Gastrocnemius medialis (tissue), 4 donors: ENCODE measurements at regions not wholly inside any gene's neighbourhood (a gene's known extent, or its start where the extent isn't known, plus 50 kb on each side); places are given as distances from the start of the nearest gene placed in this dataset.

Experiments used
- ATAC-seq, 2 donors: fragments of 150-250 bp; one replicate each; pipeline ENCODE4 v1.9.1; 2016
- DNase-seq, 2 donors: peaks; one replicate each; pipeline ENCODE4 v3.0.0-alpha.2; 2019
- H3K27ac ChIP-seq, 4 donors: fragments of 200-600 bp; sonication (generic); 1 replicate in 1 of 4; 2 replicates in 3 of 4; pipeline ENCODE4 v1.5.1; 2016 to 2018; ENCODE audit warnings: mild to moderate bottlenecking in 2 of 4, moderate library complexity in 1 of 4
- H3K27me3 ChIP-seq, 3 donors: fragments of 200-600 bp; sonication (generic) in 2 of 3; 1 replicate in 1 of 3; 2 replicates in 2 of 3; pipeline versions ENCODE4 v1.5.1 to v1.6.0; 2016 to 2019; ENCODE audit warnings: mild to moderate bottlenecking in 1 of 3, moderate library complexity in 1 of 3
- H3K36me3 ChIP-seq, 2 donors: fragments of 200-600 bp; sonication (generic) in 1 of 2; one replicate each; pipeline ENCODE4 v1.5.1; 2017 to 2018
- H3K4me1 ChIP-seq, 2 donors: fragments of 200-600 bp; sonication (generic) in 1 of 2; one replicate each; pipeline ENCODE4 v1.5.1; 2016 to 2017; ENCODE audit warnings: mild to moderate bottlenecking in 2 of 2
- H3K4me3 ChIP-seq, 4 donors: fragments of 200-600 bp; sonication (generic) in 3 of 4; 1 replicate in 1 of 4; 2 replicates in 3 of 4; pipeline ENCODE4 v1.5.1; 2016 to 2019; ENCODE audit warnings: mild to moderate bottlenecking in 2 of 4
- H3K9me3 ChIP-seq, 3 donors: fragments of 200-600 bp; sonication (generic) in 2 of 3; 1 replicate in 1 of 3; 2 replicates in 2 of 3; pipeline ENCODE4 v1.5.1; 2016 to 2019
- POLR2A ChIP-seq, 2 donors: fragments of 450-650 bp; IDR thresholded peaks; one replicate each; pipeline ENCODE4 v1.6.1; 2017; ENCODE audit warnings: antibody characterized with exemption in 2 of 2, mild to moderate bottlenecking in 2 of 2, moderate library complexity in 2 of 2
- in situ Hi-C, 4 donors: fragments of 200-750 bp; cut with MboI; loops; one replicate each; pipeline versions ENCODE4 v1.15.0 to v1.8.0; 2017; ENCODE audit warnings: low sequenced_read_pairs in 4 of 4
- intact Hi-C: fragments of 100-400 bp; cut with DNase I; formaldehyde crosslinking; loops from one replicate; pipeline ENCODE4 v1.15.1; 2023; ENCODE audit warnings: low total_unique reads
- TF ChIP-seq, protein P1 (sequence below), 5 experiments: fragments of 450-650 bp in 3 of 5; fragments of 200-600 bp in 2 of 5; sonication (generic) in 2 of 5; IDR thresholded peaks in 4 of 5; conservative IDR thresholded peaks in 1 of 5; 1 replicate in 4 of 5; 2 replicates in 1 of 5; pipeline ENCODE4 v1.5.1; 2016 to 2019; ENCODE audit warnings: antibody characterized with exemption in 5 of 5, mild to moderate bottlenecking in 3 of 5, moderate library complexity in 3 of 5

DNA sequence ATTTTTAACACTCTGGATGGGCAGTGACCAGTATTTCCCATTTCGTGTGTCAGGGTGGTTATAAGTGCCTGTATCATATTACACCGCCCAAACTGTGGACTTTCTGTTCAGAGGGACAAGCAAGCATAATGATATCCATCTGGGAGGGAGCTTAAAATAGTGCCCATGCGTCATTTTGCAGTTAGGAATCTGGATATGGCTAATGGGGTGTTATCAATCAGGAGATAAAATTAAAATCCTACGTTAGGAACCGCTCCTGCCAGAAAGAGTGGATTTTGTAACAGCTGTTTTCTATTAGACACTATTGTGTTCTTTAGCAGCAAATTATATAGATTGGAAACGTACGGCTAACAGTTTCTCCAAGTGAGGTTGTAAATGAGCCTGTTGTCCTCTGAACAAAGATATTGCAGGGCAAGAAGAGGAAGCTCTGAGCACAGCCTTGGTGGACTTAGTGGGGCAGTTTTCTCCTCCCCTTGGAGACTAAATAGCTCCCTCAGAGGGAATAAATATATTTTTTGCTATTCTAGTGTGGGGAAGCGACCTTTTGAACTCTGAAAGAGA is 160.4 kb downstream of the SPATA31D1 start:
- no peak for ATAC-seq
- Histone ChIP-seq H3K27ac (no peak overlapping the region), H3K36me3 (no peaks in the 10 kb centered on the region), H3K4me3 (no peak overlapping the region), H3K27me3 (no peaks in the 10 kb centered on the region), H3K4me1 (no peaks in the 10 kb centered on the region), H3K9me3 (no peaks in the 10 kb centered on the region)
- in situ Hi-C loops (no loop called here), intact Hi-C loops (no loop called here)
- DNase-seq: no peak
- TF ChIP-seq, protein P1, sequence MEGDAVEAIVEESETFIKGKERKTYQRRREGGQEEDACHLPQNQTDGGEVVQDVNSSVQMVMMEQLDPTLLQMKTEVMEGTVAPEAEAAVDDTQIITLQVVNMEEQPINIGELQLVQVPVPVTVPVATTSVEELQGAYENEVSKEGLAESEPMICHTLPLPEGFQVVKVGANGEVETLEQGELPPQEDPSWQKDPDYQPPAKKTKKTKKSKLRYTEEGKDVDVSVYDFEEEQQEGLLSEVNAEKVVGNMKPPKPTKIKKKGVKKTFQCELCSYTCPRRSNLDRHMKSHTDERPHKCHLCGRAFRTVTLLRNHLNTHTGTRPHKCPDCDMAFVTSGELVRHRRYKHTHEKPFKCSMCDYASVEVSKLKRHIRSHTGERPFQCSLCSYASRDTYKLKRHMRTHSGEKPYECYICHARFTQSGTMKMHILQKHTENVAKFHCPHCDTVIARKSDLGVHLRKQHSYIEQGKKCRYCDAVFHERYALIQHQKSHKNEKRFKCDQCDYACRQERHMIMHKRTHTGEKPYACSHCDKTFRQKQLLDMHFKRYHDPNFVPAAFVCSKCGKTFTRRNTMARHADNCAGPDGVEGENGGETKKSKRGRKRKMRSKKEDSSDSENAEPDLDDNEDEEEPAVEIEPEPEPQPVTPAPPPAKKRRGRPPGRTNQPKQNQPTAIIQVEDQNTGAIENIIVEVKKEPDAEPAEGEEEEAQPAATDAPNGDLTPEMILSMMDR (IDR thresholded peaks at IDR 0.05 in 4 of 5, conservative IDR thresholded peaks at IDR 0.05 in 1 of 5): no peak

DNA sequence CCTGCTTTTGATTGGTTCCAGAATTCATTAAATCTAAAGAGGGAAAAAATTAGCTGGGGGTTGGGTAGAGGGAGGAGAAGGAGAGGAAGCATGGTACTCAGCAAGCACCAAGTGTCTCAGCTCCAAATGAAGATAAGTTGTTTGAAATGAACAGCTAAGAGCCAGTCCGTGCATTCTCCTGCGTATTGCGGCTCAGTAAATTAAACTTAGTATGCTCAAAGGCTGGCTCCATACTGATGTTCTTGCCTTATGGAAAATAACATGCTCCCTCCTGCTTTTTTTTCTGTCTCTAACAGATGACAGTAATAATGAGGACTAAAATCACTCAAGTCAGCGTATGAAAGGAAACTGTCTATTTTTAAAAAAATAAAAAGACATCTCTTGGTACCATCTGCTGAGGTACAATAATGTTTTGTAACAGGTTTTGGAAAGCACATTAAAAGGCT is 161.0 kb downstream of the SPATA31D1 start:
- H3K4me3 ChIP-seq: no peak overlapping the region
- H3K4me1 ChIP-seq: no peaks in the 10 kb centered on the region
- no peaks in the 10 kb centered on the region for H3K36me3 ChIP-seq
- intact Hi-C loops (no loop called here), in situ Hi-C loops (no loop called here)
- ATAC-seq (no peak), DNase-seq (no peak)
- no peak overlapping the region for H3K27ac ChIP-seq
- TF ChIP-seq, protein P1 (IDR thresholded peaks at IDR 0.05 in 4 of 5, conservative IDR thresholded peaks at IDR 0.05 in 1 of 5): no peak
- no peak for TF ChIP-seq POLR2A (IDR thresholded peaks at IDR 0.05)
- H3K27me3 ChIP-seq: no peaks in the 10 kb centered on the region
- H3K9me3 ChIP-seq: no peaks in the 10 kb centered on the region

DNA sequence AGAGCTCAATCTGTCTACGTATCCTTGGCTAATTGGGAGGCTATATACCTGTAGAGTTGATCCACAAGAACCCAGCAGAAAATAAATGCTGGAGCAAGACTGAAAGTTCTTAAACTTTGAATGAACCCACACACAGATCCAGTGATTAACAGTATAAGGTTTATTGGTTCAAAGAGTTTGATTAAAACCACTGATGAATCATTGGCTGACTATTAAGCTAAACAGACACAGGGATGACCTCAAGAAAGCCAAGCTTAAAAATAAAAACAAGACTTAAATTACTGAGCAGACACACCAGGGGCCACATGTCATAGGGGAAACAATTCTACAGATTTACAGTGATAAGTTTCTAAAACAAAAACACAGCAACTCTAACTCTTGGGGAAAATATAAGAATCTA is 163.6 kb downstream of the SPATA31D1 start:
- in situ Hi-C loops: no loop called here
- H3K9me3 ChIP-seq: no peaks in the 10 kb centered on the region
- intact Hi-C loops: no loop called here
- DNase-seq (no peak), ATAC-seq (no peak)
- H3K36me3 ChIP-seq: no peaks in the 10 kb centered on the region
- no peak for TF ChIP-seq POLR2A (IDR thresholded peaks at IDR 0.05)
- TF ChIP-seq, protein P1 (IDR thresholded peaks at IDR 0.05 in 4 of 5, conservative IDR thresholded peaks at IDR 0.05 in 1 of 5): no peak
- no peaks in the 10 kb centered on the region for H3K27me3 ChIP-seq
- no peak overlapping the region for H3K27ac ChIP-seq
- no peaks in the 10 kb centered on the region for H3K4me1 ChIP-seq
- H3K4me3 ChIP-seq: no peak overlapping the region

DNA sequence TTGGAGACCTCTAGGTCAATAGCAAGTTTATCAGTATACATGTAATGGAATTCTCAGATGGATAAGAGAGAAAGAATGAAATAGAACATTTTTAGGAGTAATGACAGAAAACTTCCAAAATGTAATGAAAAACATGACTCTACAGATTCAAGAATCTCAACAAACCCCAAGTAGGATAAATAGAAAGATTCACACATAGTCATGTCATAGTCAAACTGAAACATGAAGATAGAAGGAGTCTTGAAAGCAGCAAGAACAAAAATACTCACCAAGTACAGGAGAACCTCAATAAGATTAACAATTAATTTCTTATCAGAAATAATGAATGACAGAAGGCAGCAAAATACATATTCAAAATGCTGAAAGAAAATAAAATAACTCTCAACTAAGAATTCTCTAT is 164.5 kb downstream of the SPATA31D1 start:
- Histone ChIP-seq H3K4me1 (no peaks in the 10 kb centered on the region), H3K4me3 (no peak overlapping the region), H3K27me3 (no peaks in the 10 kb centered on the region), H3K36me3 (no peaks in the 10 kb centered on the region), H3K27ac (no peak overlapping the region), H3K9me3 (no peaks in the 10 kb centered on the region)
- TF ChIP-seq, protein P1 (IDR thresholded peaks at IDR 0.05 in 4 of 5, conservative IDR thresholded peaks at IDR 0.05 in 1 of 5): no peak
- TF ChIP-seq POLR2A (IDR thresholded peaks at IDR 0.05): no peak
- intact Hi-C loops: no loop called here
- in situ Hi-C loops: no loop called here
- ATAC-seq (no peak), DNase-seq (no peak)

DNA sequence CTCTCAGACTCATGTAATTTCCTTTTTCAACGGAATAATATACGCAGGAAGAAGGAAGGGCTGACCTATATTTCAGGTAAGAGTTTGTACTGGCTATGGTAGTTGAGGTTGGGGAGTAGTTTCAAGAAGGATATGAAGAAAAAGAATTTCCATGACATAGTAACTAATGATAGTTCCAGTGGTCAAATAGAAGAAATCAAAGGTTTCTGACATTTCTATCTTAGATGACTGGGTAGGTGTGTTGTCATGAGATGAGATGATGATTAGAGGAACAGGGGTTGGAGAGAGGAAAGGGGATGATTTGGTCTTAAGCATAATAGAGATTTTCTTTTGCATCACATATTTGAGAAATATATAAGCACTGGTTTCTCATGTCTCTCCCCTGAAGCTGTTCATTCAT is 166.0 kb downstream of the SPATA31D1 start:
- Histone ChIP-seq H3K9me3 (no peaks in the 10 kb centered on the region), H3K27ac (no peak overlapping the region), H3K4me3 (no peak overlapping the region), H3K36me3 (no peaks in the 10 kb centered on the region), H3K4me1 (no peaks in the 10 kb centered on the region), H3K27me3 (no peaks in the 10 kb centered on the region)
- intact Hi-C loops: no loop called here
- in situ Hi-C loops: no loop called here
- no peak for ATAC-seq
- DNase-seq: no peak
- TF ChIP-seq, protein P1 (IDR thresholded peaks at IDR 0.05 in 4 of 5, conservative IDR thresholded peaks at IDR 0.05 in 1 of 5): no peak
- TF ChIP-seq POLR2A (IDR thresholded peaks at IDR 0.05): no peak
